ENCODE measurements at regions not wholly inside any gene's neighbourhood (a gene's known extent, or its start where the extent isn't known, plus 50 kb on each side); places are given as distances from the start of the nearest gene placed in this dataset.

- H3K4me1 ChIP-seq (ENCODE audit: low read depth, poor library complexity, severe bottlenecking), result no peaks in the 10 kb centered on the region
- H3K79me2 ChIP-seq (ENCODE audit: insufficient read depth, low read depth), result no peaks in the 10 kb centered on the region
- no peak overlapping the region for H2AFZ ChIP-seq (ENCODE audit: low read depth)
- no peaks in the 10 kb centered on the region for H4K20me1 ChIP-seq (ENCODE audit: insufficient read depth)
- no peak for TF ChIP-seq CTCF (conservative IDR thresholded peaks at IDR 0.05; ENCODE audit: low read depth, low read length)
- no peak overlapping the region for H3K9ac ChIP-seq
- H3K27ac ChIP-seq, result no peak overlapping the region
- no peak overlapping the region for H3K4me3 ChIP-seq (IDR thresholded peaks at IDR 0.05; ENCODE audit: insufficient read depth, low read depth, low read length)
- H3K27me3 ChIP-seq (ENCODE audit: insufficient read depth, low read depth), result no peaks in the 10 kb centered on the region
- H3K36me3 ChIP-seq (ENCODE audit: insufficient read depth), result no peaks in the 10 kb centered on the region
- H3K4me2 ChIP-seq, result no peak overlapping the region
Measured at GRCh38 chr3:70729845-70730244, 417.4 kb upstream of the MDFIC2 start.

- no peaks in the 10 kb centered on the region for H3K36me3 ChIP-seq (ENCODE audit: insufficient read depth)
- no peak overlapping the region for H3K4me3 ChIP-seq (IDR thresholded peaks at IDR 0.05; ENCODE audit: insufficient read depth, low read depth, low read length)
- no peak overlapping the region for H2AFZ ChIP-seq (ENCODE audit: low read depth)
- no peaks in the 10 kb centered on the region for H3K27me3 ChIP-seq (ENCODE audit: insufficient read depth, low read depth)
- H3K79me2 ChIP-seq (ENCODE audit: insufficient read depth, low read depth), result no peaks in the 10 kb centered on the region
- H4K20me1 ChIP-seq (ENCODE audit: insufficient read depth), result no peaks in the 10 kb centered on the region
- no peak overlapping the region for H3K4me2 ChIP-seq
- no peaks in the 10 kb centered on the region for H3K4me1 ChIP-seq (ENCODE audit: low read depth, poor library complexity, severe bottlenecking)
- H3K27ac ChIP-seq, result no peak overlapping the region
- H3K9ac ChIP-seq, result no peak overlapping the region
- TF ChIP-seq CTCF (conservative IDR thresholded peaks at IDR 0.05; ENCODE audit: low read depth, low read length), result no peak
Measured at GRCh38 chr3:70728311-70728710, 415.9 kb upstream of the MDFIC2 start.

- no peaks in the 10 kb centered on the region for H3K27me3 ChIP-seq (ENCODE audit: insufficient read depth, low read depth)
- no peaks in the 10 kb centered on the region for H4K20me1 ChIP-seq (ENCODE audit: insufficient read depth)
- no peak for TF ChIP-seq CTCF (conservative IDR thresholded peaks at IDR 0.05; ENCODE audit: low read depth, low read length)
- no peaks in the 10 kb centered on the region for H3K4me1 ChIP-seq (ENCODE audit: low read depth, poor library complexity, severe bottlenecking)
- H3K9ac ChIP-seq, result no peak overlapping the region
- no peak overlapping the region for H3K27ac ChIP-seq
- H3K4me2 ChIP-seq, result no peak overlapping the region
- no peaks in the 10 kb centered on the region for H3K79me2 ChIP-seq (ENCODE audit: insufficient read depth, low read depth)
- no peak overlapping the region for H3K4me3 ChIP-seq (IDR thresholded peaks at IDR 0.05; ENCODE audit: insufficient read depth, low read depth, low read length)
- no peak overlapping the region for H2AFZ ChIP-seq (ENCODE audit: low read depth)
- no peaks in the 10 kb centered on the region for H3K36me3 ChIP-seq (ENCODE audit: insufficient read depth)
Measured at GRCh38 chr3:70726961-70727360, 414.5 kb upstream of the MDFIC2 start.

GRCh38 chr3:70726096-70726938, 413.9 kb upstream of the MDFIC2 start:
- Histone ChIP-seq H3K4me3 (IDR thresholded peaks at IDR 0.05; ENCODE audit: insufficient read depth, low read depth, low read length) (no peak overlapping the region), H3K9ac (no peak overlapping the region), H3K79me2 (ENCODE audit: insufficient read depth, low read depth) (no peaks in the 10 kb centered on the region), H3K36me3 (ENCODE audit: insufficient read depth) (no peaks in the 10 kb centered on the region), H4K20me1 (ENCODE audit: insufficient read depth) (no peaks in the 10 kb centered on the region), H3K4me2 (no peak overlapping the region), H3K27ac (no peak overlapping the region), H3K4me1 (ENCODE audit: low read depth, poor library complexity, severe bottlenecking) (no peaks in the 10 kb centered on the region), H3K27me3 (ENCODE audit: insufficient read depth, low read depth) (no peaks in the 10 kb centered on the region), H2AFZ (ENCODE audit: low read depth) (no peak overlapping the region)
- TF ChIP-seq CTCF (conservative IDR thresholded peaks at IDR 0.05; ENCODE audit: low read depth, low read length), result no peak
